HUES64 (cell line): ENCODE measurements at regions not wholly inside any gene's neighbourhood (a gene's known extent, or its start where the extent isn't known, plus 50 kb on each side); places are given as distances from the start of the nearest gene placed in this dataset.

ENCODE experiments used
- H3K27ac ChIP-seq: 2 replicates; pipeline ENCODE4 v1.7.0; 2013; ENCODE audit warnings: low read depth, low read length, inconsistent platforms
- H3K27me3 ChIP-seq: 2 replicates; pipeline ENCODE4 v1.6.1; 2013; ENCODE audit warnings: mild to moderate bottlenecking, low read length; ENCODE audit not compliant: insufficient read depth
- H3K36me3 ChIP-seq: 2 replicates; pipeline ENCODE4 v1.6.1; 2013; ENCODE audit warnings: mild to moderate bottlenecking, low read length; ENCODE audit not compliant: insufficient read depth
- H3K4me1 ChIP-seq: 2 replicates; pipeline ENCODE4 v1.6.1; 2013; ENCODE audit warnings: mild to moderate bottlenecking, low read length, moderate library complexity; ENCODE audit not compliant: insufficient read depth
- H3K4me3 ChIP-seq: 2 replicates; pipeline ENCODE4 v1.5.1; 2013; ENCODE audit warnings: mild to moderate bottlenecking, low read length, moderate library complexity
- H3K9ac ChIP-seq: 2 replicates; pipeline ENCODE4 v1.6.1; 2013; ENCODE audit warnings: mild to moderate bottlenecking, low read depth, low read length
- H3K9me3 ChIP-seq: 2 replicates; pipeline ENCODE4 v1.6.1; 2013; ENCODE audit warnings: low read depth, low read length; ENCODE audit not compliant: insufficient read depth
- WGBS: fragments of 150-250, 120-280 bp; methylation state at CpG from one replicate; pipeline ENCODE4 v1.1.7; 2013; ENCODE audit warnings: missing lambda C conversion rate; 5-methylcytosine and 5-hydroxymethylcytosine counted together

GRCh38 chr6:66992660-66993059 lies 1285.6 kb upstream of the EYS start:
- no peaks in the 10 kb centered on the region for H3K27me3 ChIP-seq
- H3K9me3 ChIP-seq: peaks cover 8% of the 10 kb centered on the region; the same call in 1 of the 2 replicates
- H3K9ac ChIP-seq: no peak overlapping the region
- no peak overlapping the region for H3K27ac ChIP-seq
- 92% methylated on average over 3 of the region's 4 CpGs for WGBS
- H3K4me1 ChIP-seq: no peaks in the 10 kb centered on the region
- H3K36me3 ChIP-seq: no peaks in the 10 kb centered on the region
- no peak overlapping the region for H3K4me3 ChIP-seq

DNA sequence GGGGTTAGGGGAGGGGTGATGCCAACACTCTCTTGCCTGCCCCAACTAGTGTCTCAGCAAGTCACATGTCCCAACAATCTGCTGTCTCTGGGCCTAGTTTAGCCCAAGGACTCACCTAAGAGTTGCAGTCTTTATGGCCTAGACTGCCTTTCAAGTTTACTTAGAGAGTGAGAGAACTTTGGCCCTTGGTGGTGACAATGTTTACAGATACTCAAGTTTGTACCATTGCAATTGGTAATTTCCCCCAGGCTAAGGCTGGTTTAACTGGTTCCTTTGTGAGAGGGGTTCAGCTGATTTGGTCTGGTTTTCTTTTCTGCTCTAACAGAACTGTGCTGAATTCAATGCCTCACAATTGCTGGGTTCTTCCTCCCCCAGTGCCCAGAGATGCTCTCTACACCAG lies 1279.9 kb upstream of the EYS start:
- H3K9me3 ChIP-seq: peaks cover 8% of the 10 kb centered on the region; the same call in 1 of the 2 replicates
- no peak overlapping the region for H3K27ac ChIP-seq
- H3K9ac ChIP-seq: no peak overlapping the region
- no peaks in the 10 kb centered on the region for H3K27me3 ChIP-seq
- no peak overlapping the region for H3K4me3 ChIP-seq
- no peaks in the 10 kb centered on the region for H3K36me3 ChIP-seq
- H3K4me1 ChIP-seq: no peaks in the 10 kb centered on the region

DNA sequence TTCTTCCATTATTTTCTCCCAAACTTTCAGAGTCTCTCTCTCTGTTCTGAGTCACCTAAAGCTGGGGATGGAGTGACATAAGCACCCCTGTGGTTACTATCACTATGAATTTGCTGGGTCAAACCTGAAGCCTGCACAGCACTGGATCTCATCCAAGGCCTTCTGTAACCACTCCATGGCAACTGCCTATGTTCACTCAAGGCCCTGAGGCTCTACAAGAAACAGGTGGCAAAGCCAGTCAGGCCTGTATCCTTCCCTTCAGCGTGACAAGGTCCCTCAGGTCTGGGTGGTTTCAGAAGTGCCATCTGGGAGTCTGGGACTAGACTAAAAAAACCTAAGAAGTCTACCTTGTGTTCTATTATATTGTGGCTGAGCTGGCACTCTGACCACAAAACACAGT lies 1278.8 kb upstream of the EYS start:
- Histone ChIP-seq H3K36me3 (no peaks in the 10 kb centered on the region), H3K27me3 (no peaks in the 10 kb centered on the region), H3K4me1 (no peaks in the 10 kb centered on the region), H3K4me3 (no peak overlapping the region), H3K27ac (no peak overlapping the region), H3K9ac (no peak overlapping the region), H3K9me3 (peaks cover 5% of the 10 kb centered on the region; the same call in 1 of the 2 replicates)
- 88% methylated on average over 1 of the region's 1 CpG for WGBS

GRCh38 chr6:66970373-66970772 lies 1263.3 kb upstream of the EYS start:
- Histone ChIP-seq H3K9ac (no peak overlapping the region), H3K36me3 (no peaks in the 10 kb centered on the region), H3K27me3 (no peaks in the 10 kb centered on the region), H3K27ac (no peak overlapping the region), H3K9me3 (no peaks in the 10 kb centered on the region), H3K4me3 (no peak overlapping the region), H3K4me1 (no peaks in the 10 kb centered on the region)
- 100% methylated on average over 1 of the region's 1 CpG for WGBS

GRCh38 chr6:66965227-66965626 lies 1258.2 kb upstream of the EYS start:
- no CpG with 5 or more reads among the region's 2 CpGs for WGBS
- Histone ChIP-seq H3K9me3 (no peaks in the 10 kb centered on the region), H3K4me3 (no peak overlapping the region), H3K36me3 (no peaks in the 10 kb centered on the region), H3K4me1 (no peaks in the 10 kb centered on the region), H3K27me3 (no peaks in the 10 kb centered on the region), H3K9ac (no peak overlapping the region), H3K27ac (no peak overlapping the region)

DNA sequence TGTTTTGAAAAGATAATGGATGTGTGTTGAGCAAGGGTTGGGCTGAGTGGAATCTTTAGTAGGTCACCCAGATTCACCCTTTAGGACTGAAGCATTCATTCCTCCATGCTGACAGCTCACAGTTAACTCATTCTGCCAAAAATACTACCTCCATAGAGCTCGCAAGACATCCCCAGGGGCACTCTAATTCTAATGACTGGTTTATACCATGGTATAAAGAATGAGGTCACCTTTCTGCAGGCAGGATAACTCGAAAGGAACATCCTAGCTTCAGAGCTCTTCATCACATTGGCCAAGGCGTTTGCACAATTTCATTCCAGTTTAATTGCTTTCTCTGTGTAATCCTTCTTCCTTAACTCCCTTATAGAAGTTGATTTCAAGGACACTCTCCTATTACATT lies 1257.2 kb upstream of the EYS start:
- Histone ChIP-seq H3K36me3 (no peaks in the 10 kb centered on the region), H3K4me3 (no peak overlapping the region), H3K9me3 (no peaks in the 10 kb centered on the region), H3K27me3 (no peaks in the 10 kb centered on the region), H3K27ac (no peak overlapping the region), H3K9ac (no peak overlapping the region), H3K4me1 (no peaks in the 10 kb centered on the region)
- WGBS: 91% methylated on average over 3 of the region's 3 CpGs

DNA sequence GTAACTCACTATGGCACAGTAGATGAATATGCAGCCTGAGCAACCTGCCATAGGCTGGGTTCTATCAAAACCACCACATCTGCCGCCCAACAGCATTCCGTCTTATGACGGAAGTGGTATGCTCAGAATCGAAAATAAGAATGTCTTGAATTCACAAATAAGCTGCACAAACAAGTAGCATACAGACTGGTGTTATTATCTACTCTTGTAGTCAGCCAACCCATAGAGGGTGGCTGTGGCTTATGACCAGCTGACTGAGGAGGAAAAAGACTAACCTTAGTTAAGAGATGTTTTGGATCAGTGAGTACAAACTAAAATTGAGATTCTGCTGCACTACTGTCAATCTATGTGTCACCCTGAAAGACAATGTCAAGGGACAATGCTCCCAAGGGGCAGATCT lies 1255.1 kb upstream of the EYS start:
- Histone ChIP-seq H3K36me3 (no peaks in the 10 kb centered on the region), H3K4me1 (no peaks in the 10 kb centered on the region), H3K27me3 (no peaks in the 10 kb centered on the region), H3K9ac (no peak overlapping the region), H3K27ac (no peak overlapping the region), H3K9me3 (no peaks in the 10 kb centered on the region), H3K4me3 (no peak overlapping the region)
- 94% methylated on average over 4 of the region's 4 CpGs for WGBS

DNA sequence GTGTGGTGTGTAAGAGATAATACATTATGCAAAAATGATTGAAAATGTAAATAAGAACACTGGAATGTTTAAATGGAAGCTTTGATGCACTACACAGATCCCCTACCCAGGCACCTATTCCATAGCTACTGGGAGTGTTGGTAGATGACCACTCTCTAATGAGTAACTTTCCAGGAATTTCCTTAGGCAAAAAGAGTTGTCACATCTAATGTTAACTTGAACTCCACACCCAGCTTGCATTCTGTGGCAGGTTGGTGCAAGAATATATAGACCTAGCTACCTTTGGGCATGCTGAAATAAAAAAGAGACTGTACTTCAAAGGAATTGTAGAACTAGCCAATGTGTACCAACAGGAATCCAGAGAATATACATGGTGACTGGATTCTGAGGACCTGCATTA lies 1254.2 kb upstream of the EYS start:
- H3K27ac ChIP-seq: no peak overlapping the region
- H3K4me1 ChIP-seq: no peaks in the 10 kb centered on the region
- H3K27me3 ChIP-seq: no peaks in the 10 kb centered on the region
- no peaks in the 10 kb centered on the region for H3K36me3 ChIP-seq
- H3K9ac ChIP-seq: no peak overlapping the region
- H3K9me3 ChIP-seq: no peaks in the 10 kb centered on the region
- H3K4me3 ChIP-seq: no peak overlapping the region

DNA sequence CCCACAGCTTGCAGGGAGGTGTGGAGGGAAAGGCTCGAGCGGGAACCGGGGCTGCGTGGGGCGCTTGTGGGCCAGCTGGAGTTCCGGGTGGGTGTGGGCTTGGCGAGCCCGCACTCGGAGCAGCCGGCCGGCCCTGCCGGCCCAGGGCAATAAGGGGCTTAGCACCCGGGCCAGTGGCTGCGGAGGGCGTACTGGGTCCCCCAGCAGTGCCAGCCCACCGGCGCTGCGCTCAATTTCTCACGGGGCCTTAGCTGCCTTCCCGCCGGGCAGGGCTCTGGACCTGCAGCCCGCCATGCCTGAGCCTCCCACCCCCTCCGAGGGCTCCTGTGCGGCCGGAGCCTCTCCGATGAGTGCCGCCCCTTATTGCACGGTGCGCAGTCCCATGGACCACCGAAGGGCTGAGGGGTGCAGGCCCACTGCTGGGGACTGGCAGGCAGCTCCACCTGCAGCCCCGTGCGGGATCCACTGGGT lies 1242.2 kb upstream of the EYS start:
- H3K4me3 ChIP-seq: no peak overlapping the region
- H3K36me3 ChIP-seq: no peaks in the 10 kb centered on the region
- no peaks in the 10 kb centered on the region for H3K27me3 ChIP-seq
- no peak overlapping the region for H3K27ac ChIP-seq
- no peaks in the 10 kb centered on the region for H3K4me1 ChIP-seq
- H3K9me3 ChIP-seq: 0 out of 2 replicates have a peak, but pooled peaks cover 4% of the 10 kb centered on the region
- 97% methylated on average over 32 of the region's 32 CpGs for WGBS
- no peak overlapping the region for H3K9ac ChIP-seq

- WGBS: 69% methylated on average over 2 of the region's 2 CpGs
- Histone ChIP-seq H3K27ac (no peak overlapping the region), H3K36me3 (no peaks in the 10 kb centered on the region), H3K4me3 (no peak overlapping the region), H3K4me1 (no peaks in the 10 kb centered on the region), H3K9ac (no peak overlapping the region), H3K9me3 (0 out of 2 replicates have a peak, but pooled peaks cover 4% of the 10 kb centered on the region), H3K27me3 (no peaks in the 10 kb centered on the region)
Observed at GRCh38 chr6:66948106-66948505, 1241.1 kb upstream of the EYS start.

DNA sequence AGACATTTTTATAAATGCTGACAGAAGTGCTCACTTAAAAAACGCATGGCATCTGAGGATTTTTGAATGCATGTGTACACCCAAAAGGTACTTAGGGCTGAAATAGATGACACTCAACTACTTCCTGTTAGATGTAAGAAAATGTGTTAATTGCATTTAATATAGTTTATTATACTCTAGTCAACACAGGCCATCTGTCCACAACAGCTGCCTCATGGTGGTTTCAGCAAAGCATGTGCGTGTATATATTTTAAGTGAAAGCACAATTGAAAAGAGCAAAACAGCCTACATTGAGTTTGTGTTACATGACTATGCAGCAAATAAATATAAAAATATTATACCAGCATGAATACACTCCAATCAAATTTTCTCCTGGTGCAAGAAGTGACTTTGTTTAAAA lies 1233.0 kb upstream of the EYS start:
- peaks cover 14% of the 10 kb centered on the region for H3K9me3 ChIP-seq
- 100% methylated on average over 2 of the region's 2 CpGs for WGBS
- H3K4me3 ChIP-seq: no peak overlapping the region
- no peaks in the 10 kb centered on the region for H3K27me3 ChIP-seq
- H3K9ac ChIP-seq: no peak overlapping the region
- H3K36me3 ChIP-seq: no peaks in the 10 kb centered on the region
- H3K4me1 ChIP-seq: no peaks in the 10 kb centered on the region
- H3K27ac ChIP-seq: no peak overlapping the region

DNA sequence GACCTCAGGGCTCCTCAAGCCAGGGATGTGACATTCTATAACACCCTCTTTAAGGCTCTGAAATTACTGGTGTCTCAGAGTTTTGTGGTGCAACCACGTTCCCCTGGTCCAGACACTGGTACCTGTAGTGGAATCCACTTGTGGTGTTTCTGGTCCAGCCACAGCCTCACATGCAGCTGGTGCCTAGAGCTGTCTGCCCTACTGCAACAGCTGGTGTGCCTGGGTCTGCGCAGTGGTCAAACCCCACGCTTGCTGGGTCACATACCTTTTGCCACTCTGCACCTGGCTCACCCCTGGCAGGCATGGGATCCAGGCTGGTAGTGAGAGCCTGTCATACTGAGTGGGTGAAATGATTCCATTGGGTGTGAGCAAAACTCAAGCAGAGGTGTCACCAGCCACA lies 1230.2 kb upstream of the EYS start:
- no peaks in the 10 kb centered on the region for H3K27me3 ChIP-seq
- 87% methylated on average over 3 of the region's 3 CpGs for WGBS
- H3K9me3 ChIP-seq: peaks cover 16% of the 10 kb centered on the region
- no peaks in the 10 kb centered on the region for H3K4me1 ChIP-seq
- no peaks in the 10 kb centered on the region for H3K36me3 ChIP-seq
- no peak overlapping the region for H3K9ac ChIP-seq
- no peak overlapping the region for H3K27ac ChIP-seq
- no peak overlapping the region for H3K4me3 ChIP-seq
